ENCODE measurements at regions not wholly inside any gene's neighbourhood (a gene's known extent, or its start where the extent isn't known, plus 50 kb on each side); places are given as distances from the start of the nearest gene placed in this dataset.
"Not testable (repeated sequence)": the region's sequence is repeated elsewhere in the genome, so short reads cannot be mapped to it uniquely, and the experiment has no call there.

DNA sequence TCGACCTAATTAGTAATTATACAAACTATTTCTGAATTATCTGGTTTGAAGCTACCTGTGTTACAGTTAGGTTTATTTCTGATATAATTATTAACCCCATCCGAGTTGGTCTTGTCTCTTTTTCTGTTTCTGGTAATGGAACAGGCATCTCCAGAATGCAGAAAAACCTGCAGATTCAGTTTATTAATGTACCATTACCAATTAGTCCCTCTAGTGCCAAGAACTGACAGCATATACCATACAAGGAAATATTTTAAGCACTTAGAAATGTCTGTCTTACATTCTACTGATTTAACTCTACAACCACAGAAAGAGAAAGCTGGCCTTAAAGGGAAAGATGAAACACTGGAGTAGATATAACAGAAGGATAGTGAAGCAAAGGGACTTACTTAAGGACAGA, 570.6 kb downstream of the CENPC start:
- Histone ChIP-seq H3K9me3 (ENCODE audit: control insufficient read depth, insufficient read depth, low read length) (no peaks in the 10 kb centered on the region), H3K9ac (ENCODE audit: low read depth, low read length) (no peak overlapping the region), H3K27ac (ENCODE audit: low read depth, low read length) (no peak overlapping the region), H3K36me3 (ENCODE audit: control insufficient read depth, insufficient read depth, low read length) (no peaks in the 10 kb centered on the region), H3K4me3 (ENCODE audit: low read depth, low read length) (no peak overlapping the region), H3K27me3 (ENCODE audit: control insufficient read depth, insufficient read depth, low read length) (no peaks in the 10 kb centered on the region), H3K4me1 (ENCODE audit: control insufficient read depth, insufficient read depth, low read length) (no peaks in the 10 kb centered on the region)

DNA sequence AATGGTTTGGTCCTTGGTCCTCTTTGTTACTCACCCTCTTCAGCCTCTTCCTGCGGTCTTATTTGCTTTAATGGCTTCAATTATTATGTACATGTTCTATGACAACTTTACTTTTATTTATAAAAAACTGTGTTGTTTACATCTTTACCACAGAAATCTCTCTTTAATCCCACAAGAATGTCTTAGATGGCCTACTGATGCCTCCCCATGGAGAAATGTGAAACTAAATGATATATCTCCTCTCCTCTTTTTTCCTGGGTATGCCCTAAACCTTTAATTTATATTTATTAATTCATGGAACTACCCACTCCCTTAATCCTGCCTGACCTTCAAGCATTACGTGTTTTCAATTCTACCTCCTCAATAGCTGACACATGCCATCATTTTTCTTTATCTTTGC, 573.2 kb downstream of the CENPC start:
- no peak overlapping the region for H3K4me3 ChIP-seq (ENCODE audit: low read depth, low read length)
- no peak overlapping the region for H3K27ac ChIP-seq (ENCODE audit: low read depth, low read length)
- H3K4me1 ChIP-seq (ENCODE audit: control insufficient read depth, insufficient read depth, low read length): no peaks in the 10 kb centered on the region

DNA sequence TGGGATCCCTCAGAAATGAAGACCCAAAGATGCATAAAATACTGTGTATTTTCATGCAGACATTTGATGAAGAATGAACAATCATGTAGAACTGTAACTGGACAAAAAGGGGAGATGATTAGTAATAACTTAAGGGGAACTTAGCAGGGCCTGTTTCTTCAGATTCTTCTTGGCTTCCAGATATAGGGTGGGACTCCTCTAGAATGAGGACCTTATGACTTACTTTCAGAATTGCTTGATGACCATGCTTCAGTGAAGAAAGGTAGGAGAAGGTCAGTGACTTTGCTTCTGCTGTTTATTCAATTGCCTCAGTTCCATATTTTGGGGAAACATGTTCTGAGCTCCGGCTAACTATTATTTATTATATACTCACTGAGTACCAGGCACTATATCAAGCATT, 580.8 kb downstream of the CENPC start:
- Histone ChIP-seq H3K27me3 (ENCODE audit: control insufficient read depth, insufficient read depth, low read length) (no peaks in the 10 kb centered on the region), H3K9me3 (ENCODE audit: control insufficient read depth, insufficient read depth, low read length) (no peaks in the 10 kb centered on the region)

More for the DNA sequence above, 573.2 kb downstream of the CENPC start:
- no peaks in the 10 kb centered on the region for H3K36me3 ChIP-seq (ENCODE audit: control insufficient read depth, insufficient read depth, low read length)
- no peaks in the 10 kb centered on the region for H3K27me3 ChIP-seq (ENCODE audit: control insufficient read depth, insufficient read depth, low read length)
- no peak overlapping the region for H3K9ac ChIP-seq (ENCODE audit: low read depth, low read length)
- no peaks in the 10 kb centered on the region for H3K9me3 ChIP-seq (ENCODE audit: control insufficient read depth, insufficient read depth, low read length)

DNA sequence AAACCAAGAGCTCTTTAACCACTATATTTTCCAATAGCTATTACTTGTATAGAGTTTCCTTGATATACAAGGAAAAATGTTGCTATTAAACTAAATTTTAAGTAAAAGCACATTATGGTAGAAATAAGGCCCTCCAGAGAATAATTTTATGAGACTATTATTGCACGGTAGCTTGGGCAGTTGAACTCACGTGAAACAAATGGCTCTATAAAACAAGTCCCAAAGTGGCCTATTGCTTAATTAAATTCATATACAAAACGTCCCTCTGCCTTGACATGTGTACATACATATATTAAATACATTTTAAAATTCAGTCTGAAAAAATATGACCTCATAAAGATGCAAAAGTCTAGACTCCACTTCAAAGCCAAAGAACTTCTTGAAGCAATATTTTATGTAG, 582.2 kb downstream of the CENPC start:
- Histone ChIP-seq H3K4me3 (ENCODE audit: low read depth, low read length) (no peak overlapping the region), H3K27me3 (ENCODE audit: control insufficient read depth, insufficient read depth, low read length) (no peaks in the 10 kb centered on the region), H3K4me1 (ENCODE audit: control insufficient read depth, insufficient read depth, low read length) (peaks cover 9% of the 10 kb centered on the region), H3K36me3 (ENCODE audit: control insufficient read depth, insufficient read depth, low read length) (no peaks in the 10 kb centered on the region), H3K9me3 (ENCODE audit: control insufficient read depth, insufficient read depth, low read length) (no peaks in the 10 kb centered on the region), H3K27ac (ENCODE audit: low read depth, low read length) (no peak overlapping the region), H3K9ac (ENCODE audit: low read depth, low read length) (no peak overlapping the region)

More for the DNA sequence above, 580.8 kb downstream of the CENPC start:
- Histone ChIP-seq H3K4me3 (ENCODE audit: low read depth, low read length) (no peak overlapping the region), H3K9ac (ENCODE audit: low read depth, low read length) (no peak overlapping the region), H3K4me1 (ENCODE audit: control insufficient read depth, insufficient read depth, low read length) (peaks cover 9% of the 10 kb centered on the region), H3K36me3 (ENCODE audit: control insufficient read depth, insufficient read depth, low read length) (no peaks in the 10 kb centered on the region), H3K27ac (ENCODE audit: low read depth, low read length) (no peak overlapping the region)

DNA sequence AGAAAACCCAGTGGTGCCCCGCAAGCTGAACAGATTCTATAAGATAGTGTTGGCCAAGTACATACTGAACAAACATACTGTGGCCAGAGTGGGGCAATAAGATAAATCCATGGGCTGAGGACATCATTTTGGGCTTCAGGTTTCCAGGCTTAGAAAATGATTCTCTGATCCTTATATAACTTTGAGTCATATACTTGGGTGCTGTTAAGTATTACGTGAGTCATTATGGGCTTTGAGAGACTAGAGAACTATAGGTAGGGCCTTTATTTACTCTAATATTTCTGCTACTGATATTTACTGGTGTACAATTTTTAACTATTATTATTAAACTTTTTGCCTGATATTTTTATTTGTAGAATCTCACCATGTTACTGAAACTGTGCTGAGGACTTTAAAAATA, 586.1 kb downstream of the CENPC start:
- H3K4me3 ChIP-seq (ENCODE audit: low read depth, low read length): no peak overlapping the region
- no peak overlapping the region for H3K9ac ChIP-seq (ENCODE audit: low read depth, low read length)
- no peaks in the 10 kb centered on the region for H3K9me3 ChIP-seq (ENCODE audit: control insufficient read depth, insufficient read depth, low read length)
- H3K36me3 ChIP-seq (ENCODE audit: control insufficient read depth, insufficient read depth, low read length): no peaks in the 10 kb centered on the region
- H3K4me1 ChIP-seq (ENCODE audit: control insufficient read depth, insufficient read depth, low read length): no peaks in the 10 kb centered on the region
- H3K27ac ChIP-seq (ENCODE audit: low read depth, low read length): no peak overlapping the region
- no peaks in the 10 kb centered on the region for H3K27me3 ChIP-seq (ENCODE audit: control insufficient read depth, insufficient read depth, low read length)

DNA sequence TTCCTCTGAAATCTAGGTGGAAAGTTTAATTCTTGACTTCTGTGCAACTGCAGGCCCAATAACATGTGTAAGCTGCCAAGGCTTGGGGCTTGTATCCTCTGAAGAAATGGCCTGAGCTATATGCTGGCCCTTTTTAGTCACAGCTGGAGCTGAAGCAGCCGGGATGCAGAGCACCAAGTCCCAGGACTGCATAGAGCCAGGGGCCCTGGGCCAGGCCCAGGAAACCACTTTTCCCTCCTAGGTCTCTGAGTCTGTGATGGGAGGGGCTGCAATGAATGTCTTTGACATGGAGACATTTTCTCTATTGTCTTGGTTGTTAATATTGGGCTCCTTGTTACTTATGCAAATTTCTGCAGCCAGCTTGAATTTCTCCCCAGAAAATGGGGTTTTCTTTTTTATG, 588.5 kb downstream of the CENPC start:
- no peaks in the 10 kb centered on the region for H3K36me3 ChIP-seq (ENCODE audit: control insufficient read depth, insufficient read depth, low read length)
- no peaks in the 10 kb centered on the region for H3K9me3 ChIP-seq (ENCODE audit: control insufficient read depth, insufficient read depth, low read length)
- no peak overlapping the region for H3K27ac ChIP-seq (ENCODE audit: low read depth, low read length)
- H3K27me3 ChIP-seq (ENCODE audit: control insufficient read depth, insufficient read depth, low read length): no peaks in the 10 kb centered on the region
- no peaks in the 10 kb centered on the region for H3K4me1 ChIP-seq (ENCODE audit: control insufficient read depth, insufficient read depth, low read length)
- H3K4me3 ChIP-seq (ENCODE audit: low read depth, low read length): no peak overlapping the region
- no peak overlapping the region for H3K9ac ChIP-seq (ENCODE audit: low read depth, low read length)

DNA sequence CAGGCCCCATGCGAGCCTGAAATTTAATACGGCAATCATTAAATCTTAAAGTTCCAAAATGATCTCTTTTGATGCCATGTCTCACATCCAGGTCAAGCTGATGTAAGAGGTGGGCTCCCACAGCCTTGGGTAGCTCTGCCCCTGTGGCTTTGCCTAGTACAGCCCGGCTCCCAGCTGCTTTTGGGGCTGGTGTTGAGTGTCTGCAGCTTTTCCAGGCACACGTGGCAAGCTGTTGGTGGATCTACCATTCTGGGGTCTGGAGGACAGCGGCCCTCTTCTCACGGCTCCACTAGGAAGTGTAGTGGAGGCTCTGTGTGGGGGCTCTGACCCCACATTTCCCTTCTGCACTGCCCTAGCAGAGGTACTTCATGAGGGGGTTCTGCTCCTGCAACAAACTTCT, 588.9 kb downstream of the CENPC start:
- H3K27ac ChIP-seq (ENCODE audit: low read depth, low read length): no peak overlapping the region
- no peak overlapping the region for H3K4me3 ChIP-seq (ENCODE audit: low read depth, low read length)
- H3K36me3 ChIP-seq (ENCODE audit: control insufficient read depth, insufficient read depth, low read length): no peaks in the 10 kb centered on the region
- H3K4me1 ChIP-seq (ENCODE audit: control insufficient read depth, insufficient read depth, low read length): no peaks in the 10 kb centered on the region
- no peak overlapping the region for H3K9ac ChIP-seq (ENCODE audit: low read depth, low read length)
- no peaks in the 10 kb centered on the region for H3K9me3 ChIP-seq (ENCODE audit: control insufficient read depth, insufficient read depth, low read length)
- no peaks in the 10 kb centered on the region for H3K27me3 ChIP-seq (ENCODE audit: control insufficient read depth, insufficient read depth, low read length)

DNA sequence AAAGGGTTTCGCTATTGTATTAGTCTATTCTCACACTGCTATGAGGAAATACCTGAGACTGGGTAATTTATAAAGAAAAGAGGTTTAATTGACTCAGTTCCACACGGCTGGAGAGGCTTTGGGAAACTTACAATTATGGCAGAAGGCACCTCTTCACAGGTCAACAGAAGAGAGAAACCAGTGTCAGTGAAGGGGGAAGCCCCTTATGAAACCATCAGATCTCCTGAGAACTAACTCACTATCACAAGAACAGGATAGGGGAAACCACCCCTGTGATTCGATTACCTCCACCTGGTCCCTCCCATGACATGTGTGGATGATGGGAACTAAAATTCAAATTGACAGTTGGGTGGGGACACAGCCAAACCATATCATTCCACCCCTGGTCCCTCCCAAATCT, 589.5 kb downstream of the CENPC start:
- Histone ChIP-seq H3K27me3 (ENCODE audit: control insufficient read depth, insufficient read depth, low read length) (no peaks in the 10 kb centered on the region), H3K4me3 (ENCODE audit: low read depth, low read length) (no peak overlapping the region), H3K27ac (ENCODE audit: low read depth, low read length) (no peak overlapping the region), H3K36me3 (ENCODE audit: control insufficient read depth, insufficient read depth, low read length) (no peaks in the 10 kb centered on the region), H3K9ac (ENCODE audit: low read depth, low read length) (no peak overlapping the region), H3K9me3 (ENCODE audit: control insufficient read depth, insufficient read depth, low read length) (no peaks in the 10 kb centered on the region), H3K4me1 (ENCODE audit: control insufficient read depth, insufficient read depth, low read length) (no peaks in the 10 kb centered on the region)

DNA sequence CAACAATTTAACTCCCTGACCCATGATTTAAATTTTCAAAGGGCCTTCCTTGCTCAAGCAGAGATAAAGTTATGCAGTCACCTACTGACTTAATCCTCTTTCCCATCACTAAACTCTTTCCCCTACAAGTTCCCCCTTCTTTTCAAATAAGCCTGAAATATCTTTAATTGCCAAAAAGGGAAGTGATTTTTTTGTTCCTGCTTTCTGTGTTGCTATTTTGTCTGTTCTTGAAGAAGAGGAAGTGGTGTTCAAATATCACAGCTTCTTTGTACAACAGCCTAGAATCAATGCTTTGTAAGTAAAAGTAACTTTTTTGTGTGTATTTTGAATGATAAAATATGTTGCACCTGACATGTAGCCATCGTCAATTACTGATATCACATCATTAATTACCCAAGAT, 595.9 kb downstream of the CENPC start:
- Histone ChIP-seq H3K27me3 (ENCODE audit: control insufficient read depth, insufficient read depth, low read length) (no peaks in the 10 kb centered on the region), H3K9me3 (ENCODE audit: control insufficient read depth, insufficient read depth, low read length) (no peaks in the 10 kb centered on the region), H3K4me3 (ENCODE audit: low read depth, low read length) (no peak overlapping the region), H3K4me1 (ENCODE audit: control insufficient read depth, insufficient read depth, low read length) (peaks cover 18% of the 10 kb centered on the region), H3K36me3 (ENCODE audit: control insufficient read depth, insufficient read depth, low read length) (no peaks in the 10 kb centered on the region), H3K27ac (ENCODE audit: low read depth, low read length) (peak overlapping the region; percentile 22), H3K9ac (ENCODE audit: low read depth, low read length) (no peak overlapping the region)

DNA sequence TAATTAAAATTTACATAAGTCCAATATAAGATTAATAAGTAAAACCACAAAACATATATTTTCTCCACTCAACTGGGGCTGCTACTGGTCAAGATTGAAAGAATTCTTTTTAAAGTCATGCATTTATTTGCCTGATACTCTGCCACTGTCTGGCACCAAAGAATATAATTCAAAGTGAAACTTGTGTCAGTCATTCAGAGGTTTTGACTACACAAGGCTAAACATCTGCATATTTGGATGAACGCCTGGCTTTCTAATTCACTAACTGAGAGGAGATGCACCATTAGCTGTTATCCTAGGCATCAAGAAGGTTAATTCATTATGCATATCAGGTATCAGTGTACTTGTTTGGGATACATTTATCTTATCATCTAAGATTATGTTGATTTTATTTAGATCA, 598.5 kb downstream of the CENPC start:
- no peaks in the 10 kb centered on the region for H3K9me3 ChIP-seq (ENCODE audit: control insufficient read depth, insufficient read depth, low read length)
- H3K9ac ChIP-seq (ENCODE audit: low read depth, low read length): no peak overlapping the region
- H3K27ac ChIP-seq (ENCODE audit: low read depth, low read length): no peak overlapping the region
- no peak overlapping the region for H3K4me3 ChIP-seq (ENCODE audit: low read depth, low read length)
- H3K27me3 ChIP-seq (ENCODE audit: control insufficient read depth, insufficient read depth, low read length): no peaks in the 10 kb centered on the region
- peaks cover 18% of the 10 kb centered on the region for H3K4me1 ChIP-seq (ENCODE audit: control insufficient read depth, insufficient read depth, low read length)
- no peaks in the 10 kb centered on the region for H3K36me3 ChIP-seq (ENCODE audit: control insufficient read depth, insufficient read depth, low read length)

DNA sequence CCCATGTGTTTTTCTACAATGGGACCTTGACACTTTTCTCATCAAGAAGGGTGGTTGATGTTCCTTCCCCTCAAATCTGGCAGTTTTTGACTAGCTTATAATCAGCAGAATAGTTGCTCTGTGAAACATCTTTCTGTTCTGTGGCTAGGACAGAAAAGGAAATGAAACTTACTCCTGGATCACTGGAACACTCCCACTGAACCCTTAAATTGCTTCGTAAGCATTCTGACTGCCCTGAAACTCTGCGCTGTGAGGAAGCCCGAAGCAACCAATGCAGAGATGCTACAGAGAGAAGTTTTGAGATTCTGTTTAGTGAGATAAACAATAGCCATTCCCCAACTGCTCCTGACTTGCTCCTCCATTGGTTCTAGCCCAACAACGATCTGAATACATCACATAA, 602.2 kb downstream of the CENPC start:
- H3K9me3 ChIP-seq (ENCODE audit: control insufficient read depth, insufficient read depth, low read length): no peaks in the 10 kb centered on the region
- H3K4me1 ChIP-seq (ENCODE audit: control insufficient read depth, insufficient read depth, low read length): no peaks in the 10 kb centered on the region
- no peak overlapping the region for H3K4me3 ChIP-seq (ENCODE audit: low read depth, low read length)
- H3K36me3 ChIP-seq (ENCODE audit: control insufficient read depth, insufficient read depth, low read length): no peaks in the 10 kb centered on the region
- no peak overlapping the region for H3K27ac ChIP-seq (ENCODE audit: low read depth, low read length)
- H3K27me3 ChIP-seq (ENCODE audit: control insufficient read depth, insufficient read depth, low read length): no peaks in the 10 kb centered on the region
- H3K9ac ChIP-seq (ENCODE audit: low read depth, low read length): no peak overlapping the region

DNA sequence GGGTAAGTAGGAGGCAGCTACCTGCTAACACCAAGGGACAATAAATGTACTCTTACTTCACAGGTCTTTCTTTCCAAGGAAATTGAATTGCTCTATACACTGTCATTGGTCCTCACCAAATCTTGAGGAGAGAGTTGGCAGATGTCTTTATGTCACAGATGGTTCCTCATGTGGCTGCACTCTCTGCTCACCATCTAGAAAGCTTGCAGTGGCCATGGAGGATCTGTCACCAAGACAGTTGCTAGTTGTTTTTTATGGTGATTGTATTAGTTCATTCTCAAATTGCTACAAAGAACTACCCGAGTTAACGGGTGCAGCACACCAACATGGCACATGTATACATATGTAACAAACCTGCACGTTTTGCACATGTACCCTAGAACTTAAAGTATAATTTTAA, 613.3 kb downstream of the CENPC start:
- not testable (repeated sequence) for H3K4me3 ChIP-seq (ENCODE audit: low read depth, low read length); H3K27ac ChIP-seq (ENCODE audit: low read depth, low read length); H3K9ac ChIP-seq (ENCODE audit: low read depth, low read length); H3K4me1 ChIP-seq (ENCODE audit: control insufficient read depth, insufficient read depth, low read length); H3K9me3 ChIP-seq (ENCODE audit: control insufficient read depth, insufficient read depth, low read length); H3K36me3 ChIP-seq (ENCODE audit: control insufficient read depth, insufficient read depth, low read length); H3K27me3 ChIP-seq (ENCODE audit: control insufficient read depth, insufficient read depth, low read length)

Data from HUES48 (cell line).